HL-60 (cell line): ENCODE measurements at regions not wholly inside any gene's neighbourhood (a gene's known extent, or its start where the extent isn't known, plus 50 kb on each side); places are given as distances from the start of the nearest gene placed in this dataset.

Experiments used
- DNase-seq, 2 experiments: peaks; one replicate each; pipeline ENCODE4 v3.0.0-alpha.2; 2010 to 2020; ENCODE audit warnings: low read depth in 1 of 2, low spot score in 1 of 2
- H3K27ac ChIP-seq: fragments of 250-450 bp; sonication (Bioruptor Pico); replicated peaks from 2 replicates; pipeline ENCODE4 v1.5.1; 2020; ENCODE audit warnings: mild to moderate bottlenecking, moderate library complexity
- H3K27me3 ChIP-seq: fragments of 250-450 bp; sonication (Bioruptor Pico); 2 replicates; pipeline ENCODE4 v1.5.1; 2021; ENCODE audit warnings: mild to moderate bottlenecking, moderate library complexity; ENCODE audit not compliant: insufficient read depth, poor library complexity, severe bottlenecking
- H3K4me3 ChIP-seq: replicated peaks from 2 replicates; pipeline ENCODE4 v1.5.1; 2011; ENCODE audit warnings: mild to moderate bottlenecking, control low read depth, low read length; ENCODE audit not compliant: insufficient read depth
- CTCF ChIP-seq: IDR thresholded peaks from one replicate; pipeline ENCODE4 v1.5.1; 2011; ENCODE audit warnings: low read length, control low read depth, inconsistent platforms; ENCODE audit not compliant: insufficient read depth
- GABPA ChIP-seq: IDR thresholded peaks from 2 replicates; pipeline ENCODE4 v1.6.1; 2012; ENCODE audit warnings: low read depth
- POLR2AphosphoS5 ChIP-seq: IDR thresholded peaks from 2 replicates; pipeline ENCODE4 v1.6.1; 2012; ENCODE audit warnings: low read depth
- SPI1 ChIP-seq: IDR thresholded peaks from 2 replicates; pipeline ENCODE4 v1.6.1; 2012; ENCODE audit warnings: low read depth, mild to moderate bottlenecking, borderline replicate concordance
- TF ChIP-seq, protein P1 (sequence below): IDR thresholded peaks from 2 replicates; pipeline ENCODE4 v1.6.1; 2012; ENCODE audit warnings: low read depth; ENCODE audit not compliant: insufficient replicate concordance

GRCh38 chr18:73787316-73787715 is 360.3 kb downstream of the FBXO15 start:
- TF ChIP-seq GABPA: no peak
- TF ChIP-seq, protein P1, sequence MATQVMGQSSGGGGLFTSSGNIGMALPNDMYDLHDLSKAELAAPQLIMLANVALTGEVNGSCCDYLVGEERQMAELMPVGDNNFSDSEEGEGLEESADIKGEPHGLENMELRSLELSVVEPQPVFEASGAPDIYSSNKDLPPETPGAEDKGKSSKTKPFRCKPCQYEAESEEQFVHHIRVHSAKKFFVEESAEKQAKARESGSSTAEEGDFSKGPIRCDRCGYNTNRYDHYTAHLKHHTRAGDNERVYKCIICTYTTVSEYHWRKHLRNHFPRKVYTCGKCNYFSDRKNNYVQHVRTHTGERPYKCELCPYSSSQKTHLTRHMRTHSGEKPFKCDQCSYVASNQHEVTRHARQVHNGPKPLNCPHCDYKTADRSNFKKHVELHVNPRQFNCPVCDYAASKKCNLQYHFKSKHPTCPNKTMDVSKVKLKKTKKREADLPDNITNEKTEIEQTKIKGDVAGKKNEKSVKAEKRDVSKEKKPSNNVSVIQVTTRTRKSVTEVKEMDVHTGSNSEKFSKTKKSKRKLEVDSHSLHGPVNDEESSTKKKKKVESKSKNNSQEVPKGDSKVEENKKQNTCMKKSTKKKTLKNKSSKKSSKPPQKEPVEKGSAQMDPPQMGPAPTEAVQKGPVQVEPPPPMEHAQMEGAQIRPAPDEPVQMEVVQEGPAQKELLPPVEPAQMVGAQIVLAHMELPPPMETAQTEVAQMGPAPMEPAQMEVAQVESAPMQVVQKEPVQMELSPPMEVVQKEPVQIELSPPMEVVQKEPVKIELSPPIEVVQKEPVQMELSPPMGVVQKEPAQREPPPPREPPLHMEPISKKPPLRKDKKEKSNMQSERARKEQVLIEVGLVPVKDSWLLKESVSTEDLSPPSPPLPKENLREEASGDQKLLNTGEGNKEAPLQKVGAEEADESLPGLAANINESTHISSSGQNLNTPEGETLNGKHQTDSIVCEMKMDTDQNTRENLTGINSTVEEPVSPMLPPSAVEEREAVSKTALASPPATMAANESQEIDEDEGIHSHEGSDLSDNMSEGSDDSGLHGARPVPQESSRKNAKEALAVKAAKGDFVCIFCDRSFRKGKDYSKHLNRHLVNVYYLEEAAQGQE: no peak
- TF ChIP-seq POLR2AphosphoS5: no peak
- TF ChIP-seq SPI1: no peak
- TF ChIP-seq CTCF: no peak
- no peak for DNase-seq
- Histone ChIP-seq H3K27me3 (no peaks in the 10 kb centered on the region), H3K27ac (no peak overlapping the region), H3K4me3 (no peak overlapping the region)

DNA sequence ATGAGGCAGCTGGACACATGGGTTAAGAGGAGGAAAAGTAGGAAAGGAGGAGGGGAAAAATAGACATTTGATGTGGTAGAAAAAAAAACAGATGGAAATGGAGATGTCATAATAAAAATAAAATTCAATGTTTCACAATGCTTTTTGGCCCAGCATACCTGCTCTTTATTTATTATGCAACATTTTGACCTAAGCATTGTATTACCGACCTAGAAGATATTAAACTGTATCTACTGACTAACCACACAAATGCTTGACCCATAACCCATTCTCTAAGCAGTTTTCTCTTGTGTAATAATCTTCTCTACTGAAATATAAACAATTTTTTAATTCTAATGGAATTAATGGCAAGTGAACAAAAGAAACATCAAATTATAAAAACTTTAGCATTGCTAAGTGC is 362.3 kb downstream of the FBXO15 start:
- Histone ChIP-seq H3K4me3 (no peak overlapping the region), H3K27me3 (no peaks in the 10 kb centered on the region), H3K27ac (no peak overlapping the region)
- TF ChIP-seq, protein P1: no peak
- no peak for TF ChIP-seq SPI1
- TF ChIP-seq CTCF: no peak
- TF ChIP-seq POLR2AphosphoS5: no peak
- no peak for TF ChIP-seq GABPA
- no peak for DNase-seq

GRCh38 chr18:73784853-73785252 is 362.8 kb downstream of the FBXO15 start:
- Histone ChIP-seq H3K4me3 (no peak overlapping the region), H3K27me3 (no peaks in the 10 kb centered on the region), H3K27ac (peak overlapping the region; percentile 13; the same call in 1 of the 2 replicates)
- TF ChIP-seq GABPA: no peak
- no peak for TF ChIP-seq SPI1
- no peak for TF ChIP-seq CTCF
- TF ChIP-seq, protein P1: no peak
- TF ChIP-seq POLR2AphosphoS5: no peak
- peak in 1 of 2 experiments; percentile 58 for DNase-seq
